ENCODE measurements at regions not wholly inside any gene's neighbourhood (a gene's known extent, or its start where the extent isn't known, plus 50 kb on each side); places are given as distances from the start of the nearest gene placed in this dataset.

- TF ChIP-seq EP300 (IDR thresholded peaks at IDR 0.05; ENCODE audit: borderline replicate concordance) = no peak
- TF ChIP-seq CREB1 (IDR thresholded peaks at IDR 0.05; ENCODE audit: low read depth) = no peak
- TF ChIP-seq, protein P1, sequence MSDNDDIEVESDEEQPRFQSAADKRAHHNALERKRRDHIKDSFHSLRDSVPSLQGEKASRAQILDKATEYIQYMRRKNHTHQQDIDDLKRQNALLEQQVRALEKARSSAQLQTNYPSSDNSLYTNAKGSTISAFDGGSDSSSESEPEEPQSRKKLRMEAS (IDR thresholded peaks at IDR 0.05) = no peak
- no peak for TF ChIP-seq CEBPB (IDR thresholded peaks at IDR 0.05)
- TF ChIP-seq TEAD4 (IDR thresholded peaks at IDR 0.05) = no peak
- TF ChIP-seq, protein P2, sequence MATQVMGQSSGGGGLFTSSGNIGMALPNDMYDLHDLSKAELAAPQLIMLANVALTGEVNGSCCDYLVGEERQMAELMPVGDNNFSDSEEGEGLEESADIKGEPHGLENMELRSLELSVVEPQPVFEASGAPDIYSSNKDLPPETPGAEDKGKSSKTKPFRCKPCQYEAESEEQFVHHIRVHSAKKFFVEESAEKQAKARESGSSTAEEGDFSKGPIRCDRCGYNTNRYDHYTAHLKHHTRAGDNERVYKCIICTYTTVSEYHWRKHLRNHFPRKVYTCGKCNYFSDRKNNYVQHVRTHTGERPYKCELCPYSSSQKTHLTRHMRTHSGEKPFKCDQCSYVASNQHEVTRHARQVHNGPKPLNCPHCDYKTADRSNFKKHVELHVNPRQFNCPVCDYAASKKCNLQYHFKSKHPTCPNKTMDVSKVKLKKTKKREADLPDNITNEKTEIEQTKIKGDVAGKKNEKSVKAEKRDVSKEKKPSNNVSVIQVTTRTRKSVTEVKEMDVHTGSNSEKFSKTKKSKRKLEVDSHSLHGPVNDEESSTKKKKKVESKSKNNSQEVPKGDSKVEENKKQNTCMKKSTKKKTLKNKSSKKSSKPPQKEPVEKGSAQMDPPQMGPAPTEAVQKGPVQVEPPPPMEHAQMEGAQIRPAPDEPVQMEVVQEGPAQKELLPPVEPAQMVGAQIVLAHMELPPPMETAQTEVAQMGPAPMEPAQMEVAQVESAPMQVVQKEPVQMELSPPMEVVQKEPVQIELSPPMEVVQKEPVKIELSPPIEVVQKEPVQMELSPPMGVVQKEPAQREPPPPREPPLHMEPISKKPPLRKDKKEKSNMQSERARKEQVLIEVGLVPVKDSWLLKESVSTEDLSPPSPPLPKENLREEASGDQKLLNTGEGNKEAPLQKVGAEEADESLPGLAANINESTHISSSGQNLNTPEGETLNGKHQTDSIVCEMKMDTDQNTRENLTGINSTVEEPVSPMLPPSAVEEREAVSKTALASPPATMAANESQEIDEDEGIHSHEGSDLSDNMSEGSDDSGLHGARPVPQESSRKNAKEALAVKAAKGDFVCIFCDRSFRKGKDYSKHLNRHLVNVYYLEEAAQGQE (IDR thresholded peaks at IDR 0.05; ENCODE audit: low read depth) = no peak
- no peak for TF ChIP-seq TCF12 (IDR thresholded peaks at IDR 0.05; ENCODE audit: low read depth)
- no peak for TF ChIP-seq USF1 (IDR thresholded peaks at IDR 0.05)
- no peak for TF ChIP-seq ZBTB7A (IDR thresholded peaks at IDR 0.05; ENCODE audit: low read depth)
- TF ChIP-seq YY1 (IDR thresholded peaks at IDR 0.05; ENCODE audit: low read depth) = no peak
- no peak for TF ChIP-seq TAF1 (IDR thresholded peaks at IDR 0.05; ENCODE audit: low read depth)
Observed at GRCh38 chr6:147841547-147842148, 333.2 kb downstream of the SAMD5 start.

Measured in Ishikawa (cell line).